ENCODE measurements at regions not wholly inside any gene's neighbourhood (a gene's known extent, or its start where the extent isn't known, plus 50 kb on each side); places are given as distances from the start of the nearest gene placed in this dataset.

- no peak overlapping the region for H2AFZ ChIP-seq (ENCODE audit: low read depth, low read length, poor library complexity, severe bottlenecking)
These were observed 1083.1 kb upstream of the PCDH10 start for GRCh38 chr4:132065940-132066495.

More at GRCh38 chr4:132065940-132066495, 1083.1 kb upstream of the PCDH10 start:
- Histone ChIP-seq H3K9me2 (ENCODE audit: insufficient read depth) (no peaks in the 10 kb centered on the region), H3K36me3 (ENCODE audit: control insufficient read depth in 1 of 2, insufficient read depth in 2 of 2, low read length in 2 of 2) (no peaks in the 10 kb centered on the region), H3K4me1 (ENCODE audit: control insufficient read depth in 1 of 2, insufficient read depth in 2 of 2, low read length in 2 of 2) (no peaks in the 10 kb centered on the region), H3K4me3 (replicated peaks in 1 of 2; ENCODE audit: low read depth in 1 of 2, low read length in 2 of 2) (no peak overlapping the region), H3K4me2 (ENCODE audit: low read length) (no peak overlapping the region), H3K79me2 (ENCODE audit: insufficient read depth, low read length) (no peaks in the 10 kb centered on the region), H3K9ac (ENCODE audit: low read length) (no peak overlapping the region), H3K27ac (ENCODE audit: low read depth, low read length) (no peak overlapping the region), H3K9me3 (ENCODE audit: control insufficient read depth in 1 of 2, insufficient read depth in 1 of 2, low read depth in 1 of 2, low read length in 2 of 2) (no peaks in the 10 kb centered on the region), H4K20me1 (ENCODE audit: insufficient read depth) (no peaks in the 10 kb centered on the region), H3K27me3 (ENCODE audit: insufficient read depth, low read length) (no peaks in the 10 kb centered on the region)
- ChIA-PET RAD21 (ENCODE audit: low non-redundant PET in 1 of 2, low total read pairs in 2 of 2, uncharacterized antibody in 2 of 2, unreplicated experiment in 2 of 2) (no interaction called here), POLR2A (no interaction called here), CTCF (no interaction called here)
- intact Hi-C loops (cut with micrococcal nuclease): no loop called here
- no peak for DNase-seq (ENCODE audit: low read depth, low spot score)
- ATAC-seq: no peak
- no peak for TF ChIP-seq REST (IDR thresholded peaks at IDR 0.05; ENCODE audit: low read depth)
- no peak for TF ChIP-seq ELF1 (IDR thresholded peaks at IDR 0.05; ENCODE audit: borderline replicate concordance, low read depth)
- no peak for TF ChIP-seq ATF3 (IDR thresholded peaks at IDR 0.05)
- no peak for TF ChIP-seq EZH2phosphoT487 (IDR thresholded peaks at IDR 0.05; ENCODE audit: borderline replicate concordance)
- no peak for TF ChIP-seq SIN3A (IDR thresholded peaks at IDR 0.05; ENCODE audit: low read depth)
- no peak for TF ChIP-seq FOSL1 (IDR thresholded peaks at IDR 0.05; ENCODE audit: low read depth)
- TF ChIP-seq ZBTB33 (IDR thresholded peaks at IDR 0.05; ENCODE audit: extremely low read depth, insufficient replicate concordance, low read length): no peak
- no peak for TF ChIP-seq MAX (IDR thresholded peaks at IDR 0.05)
- TF ChIP-seq ZFX (IDR thresholded peaks at IDR 0.05): no peak
- no peak for TF ChIP-seq CEBPB (IDR thresholded peaks at IDR 0.05; ENCODE audit: low read depth)
- no peak for TF ChIP-seq CTCF (IDR thresholded peaks at IDR 0.05 in 2 of 3, conservative IDR thresholded peaks at IDR 0.05 in 1 of 3; ENCODE audit: borderline replicate concordance in 1 of 3, insufficient read depth in 1 of 3, low read depth in 2 of 3, low read length in 2 of 3)
- no peak for TF ChIP-seq EZH2 (IDR thresholded peaks at IDR 0.05)
- no peak for TF ChIP-seq JUND (IDR thresholded peaks at IDR 0.05)
- TF ChIP-seq POLR2A (IDR thresholded peaks at IDR 0.05; ENCODE audit: borderline replicate concordance, extremely low read depth, insufficient read depth, insufficient read length): no peak
- no peak for TF ChIP-seq CBX3 (IDR thresholded peaks at IDR 0.05; ENCODE audit: low read depth)
- no peak for TF ChIP-seq POLR2AphosphoS5 (IDR thresholded peaks at IDR 0.05; ENCODE audit: low read depth, low read length)
- TF ChIP-seq ZNF274 (IDR thresholded peaks at IDR 0.05; ENCODE audit: low read depth, low read length): no peak
- TF ChIP-seq SRF (IDR thresholded peaks at IDR 0.05; ENCODE audit: low read depth): no peak
- TF ChIP-seq RAD21 (IDR thresholded peaks at IDR 0.05; ENCODE audit: low read depth): no peak
- BruUV-seq (replicated peaks): no TSS peak
